T47D (cell line): ENCODE measurements at regions not wholly inside any gene's neighbourhood (a gene's known extent, or its start where the extent isn't known, plus 50 kb on each side); places are given as distances from the start of the nearest gene placed in this dataset.
A peak's percentile ranks its signal among the peaks of the same experiment; 100 is the strongest.

ENCODE experiments used
- DNase-seq, 2 experiments: peaks; one replicate each; pipeline versions ENCODE4 v3.0.0 to v3.0.0-alpha.2; 2011 to 2012; ENCODE audit warnings: low read depth in 1 of 2, low spot score in 1 of 2
- JUND ChIP-seq: IDR thresholded peaks from 2 replicates; pipeline ENCODE4 v1.6.1; 2012; ENCODE audit warnings: low read depth
- in situ Hi-C: cut with HindIII; loops from 2 replicates; pipeline ENCODE4 v1.10.0; 2016; ENCODE audit warnings: low sequenced_read_pairs, low pct_unique_long_range_greater_than_20kb

DNA sequence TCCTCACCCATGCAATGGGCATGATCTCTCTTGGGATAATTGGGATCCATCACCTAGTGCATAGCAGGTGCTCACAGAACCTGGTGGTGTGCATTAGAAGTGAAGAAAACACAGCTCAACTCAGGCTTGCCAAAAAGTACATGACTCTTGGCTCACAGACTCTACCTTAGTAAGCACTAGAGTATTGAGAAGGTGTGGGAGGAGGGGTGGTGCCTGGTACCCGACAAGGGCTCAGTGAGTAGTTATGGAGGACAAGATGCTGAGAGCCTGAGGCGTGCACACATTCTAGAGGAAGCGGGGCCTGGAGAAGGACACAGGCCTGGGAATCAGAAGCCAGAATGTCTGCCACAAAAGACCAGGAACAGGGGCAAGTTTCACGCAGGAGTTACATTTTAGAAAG is 100.3 kb upstream of the GRIK3 start:
- no peak for DNase-seq
- in situ Hi-C loops, result no loop called here
- TF ChIP-seq JUND, result no peak

DNA sequence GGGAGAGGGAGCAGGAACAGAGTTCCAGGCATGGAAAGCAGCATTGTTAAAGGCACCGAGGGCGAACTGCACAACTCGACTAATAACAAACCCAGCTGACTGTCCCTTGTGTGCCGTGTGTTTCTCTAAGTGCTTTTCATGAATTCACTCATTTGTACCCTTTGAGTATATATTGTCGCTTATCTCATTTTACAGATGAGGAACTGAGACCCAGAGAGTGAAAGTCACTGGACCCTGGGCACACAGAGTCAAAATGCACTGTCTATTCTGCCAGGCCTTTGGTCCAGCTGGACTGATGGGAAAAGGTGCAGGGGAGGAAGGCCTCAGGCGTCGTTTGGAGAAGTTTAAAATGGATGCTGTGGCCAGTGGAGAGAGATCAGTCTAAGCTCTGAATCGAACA is 100.7 kb upstream of the GRIK3 start:
- no peak for TF ChIP-seq JUND
- in situ Hi-C loops, result no loop called here
- DNase-seq, result no peak

DNA sequence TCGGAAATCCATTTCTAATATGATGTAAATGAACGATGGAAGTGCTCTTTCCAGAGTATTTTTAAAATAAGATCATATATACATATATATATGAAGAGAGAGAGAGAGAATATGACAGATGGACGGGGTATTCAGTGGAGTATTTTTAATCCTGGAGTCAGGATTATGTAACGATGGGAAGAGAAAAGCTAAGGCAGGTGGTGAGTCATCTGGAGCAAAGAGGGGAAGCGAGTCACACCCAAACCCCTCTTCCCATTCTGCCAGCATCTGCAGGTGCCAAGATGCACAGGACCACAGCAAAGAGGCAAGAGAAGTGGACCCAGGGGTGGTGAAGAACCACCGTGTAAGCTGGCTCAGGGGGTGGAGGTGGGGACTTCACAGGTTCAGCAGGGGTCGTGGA is 102.7 kb upstream of the GRIK3 start:
- no peak for DNase-seq
- in situ Hi-C loops, result no loop called here
- no peak for TF ChIP-seq JUND

DNA sequence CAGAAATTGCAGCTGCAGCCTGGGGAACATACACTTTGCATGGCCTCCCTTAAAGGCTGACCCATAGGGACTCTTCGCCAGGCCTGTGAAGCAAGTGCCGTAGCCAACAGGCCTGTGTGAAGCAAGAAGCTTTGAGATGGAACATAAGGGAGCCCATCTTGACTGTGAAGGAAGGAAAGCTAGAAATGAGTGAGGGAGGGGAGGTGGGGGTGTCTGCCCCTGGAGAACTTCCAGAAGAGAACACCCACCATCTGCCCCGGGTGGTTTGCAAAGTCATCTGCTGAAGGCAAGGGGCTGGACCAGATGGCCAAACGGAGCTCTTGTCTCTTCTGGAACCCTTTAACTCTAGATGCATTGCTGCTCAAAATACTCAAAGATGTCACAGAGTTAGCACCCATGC is 103.3 kb upstream of the GRIK3 start:
- TF ChIP-seq JUND, result no peak
- no peak for DNase-seq
- in situ Hi-C loops, result no loop called here

DNA sequence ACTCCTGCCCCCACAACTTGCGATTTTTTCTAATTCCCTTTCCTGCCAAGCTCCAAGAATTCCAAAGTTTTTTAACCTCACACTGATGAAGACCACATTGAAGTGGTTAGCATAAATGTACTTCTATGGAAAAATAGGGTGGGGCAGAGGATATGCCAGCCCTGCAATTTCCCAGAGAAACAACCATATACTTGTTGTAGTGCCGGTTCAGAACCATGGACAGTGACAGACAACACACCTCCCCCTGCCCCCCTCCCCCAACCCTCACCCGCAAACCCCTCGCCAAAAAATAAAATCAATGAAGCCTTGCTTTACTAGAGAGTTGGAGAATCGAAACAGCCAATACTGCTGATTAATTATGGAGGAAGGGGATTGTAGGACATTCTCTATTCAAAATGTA is 109.5 kb upstream of the GRIK3 start:
- in situ Hi-C loops, result no loop called here
- DNase-seq, result peak in 1 of 2 experiments; percentile 51

DNA sequence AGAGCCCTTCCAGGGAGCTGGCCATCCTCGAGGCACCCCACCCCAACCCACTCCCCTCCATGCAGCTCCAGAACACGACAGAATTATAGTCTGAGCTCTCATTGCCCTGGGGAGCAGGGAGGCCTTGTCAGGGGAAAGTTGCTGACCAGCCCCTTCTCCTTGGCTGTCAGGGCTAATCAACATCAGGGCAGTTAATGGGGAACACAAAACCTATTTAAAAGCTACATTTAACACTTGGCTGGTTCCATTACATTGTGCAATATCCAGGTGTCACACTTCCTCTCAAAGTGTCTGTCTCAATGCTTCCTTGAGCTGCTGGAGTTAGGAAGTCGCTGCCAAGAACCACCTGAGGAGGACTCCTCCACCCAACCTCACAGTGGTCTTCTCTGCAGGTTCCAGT is 111.8 kb upstream of the GRIK3 start:
- TF ChIP-seq JUND, result no peak
- no peak for DNase-seq
- in situ Hi-C loops, result no loop called here

More for the DNA sequence above, 109.5 kb upstream of the GRIK3 start:
- TF ChIP-seq JUND, result no peak

DNA sequence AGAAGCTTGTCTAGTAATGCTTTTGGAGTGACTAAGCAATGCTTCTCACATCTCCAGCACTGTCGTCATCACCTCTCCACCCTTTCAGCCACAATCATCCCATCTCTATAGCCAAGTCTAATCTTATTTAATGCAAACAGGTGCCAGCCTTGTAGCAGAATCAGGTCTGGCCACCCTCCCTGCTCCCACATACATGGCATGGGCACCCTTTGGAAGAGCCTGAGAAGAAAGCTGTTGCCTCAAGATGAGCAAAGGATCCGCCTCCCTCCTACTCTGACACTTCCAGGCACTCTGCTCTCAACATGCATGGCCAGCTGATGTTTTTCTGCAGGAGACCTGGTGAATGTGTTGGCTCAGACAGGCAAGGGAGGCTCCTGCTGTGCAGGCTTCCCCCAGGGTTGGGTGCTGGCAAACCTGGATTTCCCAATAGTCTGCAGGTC is 113.1 kb upstream of the GRIK3 start:
- in situ Hi-C loops, result no loop called here
- DNase-seq, result no peak
- no peak for TF ChIP-seq JUND

DNA sequence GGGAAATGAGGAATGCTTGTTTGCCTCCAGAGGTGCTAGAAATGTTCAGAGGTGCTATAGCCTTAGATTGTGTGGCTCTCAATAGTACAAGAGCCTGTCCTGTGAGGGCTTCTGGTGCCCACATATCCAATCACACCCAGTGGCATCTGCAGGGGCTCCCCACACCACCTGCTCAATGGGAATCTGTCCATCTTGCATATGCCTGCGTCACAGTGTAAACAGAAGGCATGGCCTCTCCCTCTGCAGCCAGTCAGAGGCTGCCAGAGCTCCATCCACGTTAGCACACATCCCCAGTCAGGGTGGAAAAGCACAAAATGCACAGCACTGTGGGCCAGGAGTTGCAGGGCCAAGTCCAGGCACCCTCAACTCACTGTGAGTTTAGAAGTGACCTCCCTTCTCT is 113.6 kb upstream of the GRIK3 start:
- in situ Hi-C loops, result no loop called here
- DNase-seq, result no peak
- TF ChIP-seq JUND, result no peak

DNA sequence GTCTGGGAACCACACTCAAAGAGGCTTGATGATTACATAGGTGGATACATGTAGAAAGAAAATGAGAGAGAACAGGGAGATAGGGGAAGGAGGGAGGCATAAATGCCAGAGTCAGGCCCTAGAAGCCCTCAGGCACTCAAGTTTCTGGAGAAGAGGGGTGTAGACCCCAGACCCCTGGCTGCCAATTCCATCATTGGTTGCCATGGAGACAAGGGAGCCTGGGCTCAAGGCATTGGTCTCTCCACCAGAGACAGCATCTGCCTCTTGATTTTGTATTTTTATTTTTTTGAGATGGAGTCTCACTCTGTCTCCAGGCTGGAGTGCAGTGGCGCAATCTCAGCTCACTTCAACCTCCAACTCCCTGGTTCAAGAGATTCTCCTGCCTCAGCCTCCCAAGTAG is 114.3 kb upstream of the GRIK3 start:
- no peak for TF ChIP-seq JUND
- no peak for DNase-seq
- in situ Hi-C loops, result no loop called here

DNA sequence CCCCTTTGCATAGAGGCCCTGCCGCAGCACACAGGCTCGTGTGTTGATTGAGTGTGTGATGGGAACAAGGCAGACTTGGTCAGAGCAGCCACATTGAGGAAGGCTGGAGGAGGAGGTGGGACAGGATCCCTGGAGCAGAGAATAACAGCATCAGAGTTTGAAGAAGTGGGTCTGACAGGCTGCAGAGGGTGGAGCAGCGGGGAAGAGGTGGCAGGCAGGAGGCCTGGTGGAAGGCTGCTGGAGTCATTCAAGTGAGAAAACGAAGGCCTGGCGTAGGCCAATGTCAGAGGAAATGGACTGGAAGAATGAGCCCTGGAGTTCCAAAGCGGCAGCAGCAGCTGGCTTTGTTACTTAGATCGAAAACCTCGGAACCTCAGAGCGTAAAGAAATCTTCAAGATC is 115.0 kb upstream of the GRIK3 start:
- TF ChIP-seq JUND, result no peak
- no peak for DNase-seq
- in situ Hi-C loops, result no loop called here

DNA sequence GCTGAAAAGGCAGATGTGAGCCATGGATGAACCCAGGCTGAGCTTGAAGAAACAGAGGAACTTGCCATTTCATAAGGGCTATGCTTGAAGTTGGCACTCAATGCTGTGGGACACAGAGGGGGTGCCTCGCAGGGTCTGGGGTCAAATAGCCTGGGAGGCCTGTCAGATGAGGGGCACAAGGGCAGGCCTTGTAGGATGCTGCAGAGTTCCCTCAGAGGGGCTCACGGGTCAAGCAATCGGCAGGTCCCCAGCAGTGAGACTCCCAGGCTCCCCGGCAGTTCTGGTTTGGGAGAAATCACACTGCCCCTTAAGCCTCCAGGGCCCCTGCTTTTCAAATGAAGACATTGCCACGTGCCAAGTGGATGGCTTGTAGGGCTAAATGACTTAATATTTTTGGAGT is 116.7 kb upstream of the GRIK3 start:
- DNase-seq, result no peak
- TF ChIP-seq JUND, result no peak
- in situ Hi-C loops, result no loop called here

DNA sequence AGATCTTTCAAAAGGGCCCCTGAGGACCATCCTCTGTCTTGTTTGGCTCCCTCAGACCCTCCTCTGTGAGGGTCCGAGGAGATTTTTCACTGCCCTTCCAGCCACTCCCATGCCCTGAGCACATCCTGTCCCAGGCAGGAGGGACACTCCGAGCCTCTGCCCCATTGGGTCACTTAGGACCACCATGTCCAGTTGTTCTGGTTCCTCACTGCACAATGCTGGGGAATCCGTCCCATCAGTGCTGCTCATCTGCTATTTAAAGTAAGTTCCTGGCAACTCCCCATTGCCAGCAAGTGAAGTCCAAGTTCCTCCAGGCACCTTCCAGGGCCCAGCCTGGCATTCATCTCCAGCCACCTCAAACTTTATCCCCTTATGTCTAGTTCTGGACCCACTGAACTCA is 117.5 kb upstream of the GRIK3 start:
- no peak for DNase-seq
- in situ Hi-C loops, result no loop called here
- TF ChIP-seq JUND, result no peak

DNA sequence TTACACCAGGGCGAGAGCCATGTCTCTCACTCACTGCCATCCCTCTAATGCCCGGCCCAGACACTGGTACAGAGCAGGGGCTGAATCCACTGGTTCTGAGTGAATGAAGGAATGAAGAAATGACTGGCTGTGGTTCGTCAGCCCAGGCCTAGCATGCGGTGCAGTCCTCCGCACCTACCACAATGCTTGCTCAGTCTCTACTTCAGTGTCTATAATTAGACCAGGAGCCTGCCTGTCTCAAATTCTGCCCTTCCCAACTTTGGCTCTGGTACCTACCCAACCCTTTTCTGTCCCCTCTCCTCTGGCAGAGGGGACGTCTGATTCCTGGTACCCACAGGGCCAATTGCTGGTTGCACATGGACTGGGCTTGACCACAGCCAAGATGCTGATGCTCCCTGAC is 118.2 kb upstream of the GRIK3 start:
- in situ Hi-C loops, result no loop called here
- no peak for TF ChIP-seq JUND
- no peak for DNase-seq
